PC-3 (cell line): ENCODE measurements at regions not wholly inside any gene's neighbourhood (a gene's known extent, or its start where the extent isn't known, plus 50 kb on each side); places are given as distances from the start of the nearest gene placed in this dataset.

Source experiments
- CTCF ChIP-seq: fragments of 300-600 bp; sonication (generic); conservative IDR thresholded peaks from 2 replicates; pipeline ENCODE4 v1.5.1; 2017; ENCODE audit warnings: antibody characterized with exemption, low read depth, mild to moderate bottlenecking, low read length
- EZH2 ChIP-seq: fragments of 300-600 bp; sonication (generic); IDR thresholded peaks from one replicate; pipeline ENCODE4 v1.6.1; 2017; ENCODE audit warnings: antibody characterized with exemption, mild to moderate bottlenecking, low read length; ENCODE audit not compliant: unreplicated experiment
- EZH2phosphoT487 ChIP-seq: fragments of 300-600 bp; sonication (generic); IDR thresholded peaks from 2 replicates; pipeline ENCODE4 v1.6.1; 2018; ENCODE audit warnings: mild to moderate bottlenecking, antibody characterized with exemption, low read length, borderline replicate concordance

- TF ChIP-seq CTCF (no peak), EZH2 (no peak), EZH2phosphoT487 (no peak)
These were observed 100.8 kb downstream of the DLL1 start for GRCh38 chr6:170190046-170190445.
